Spleen (tissue), 11 donors: ENCODE measurements at regions not wholly inside any gene's neighbourhood (a gene's known extent, or its start where the extent isn't known, plus 50 kb on each side); places are given as distances from the start of the nearest gene placed in this dataset.
A peak's percentile ranks its signal among the peaks of the same experiment; 100 is the strongest.

Experiments
- DNase-seq: peaks from one replicate; pipeline ENCODE4 v3.0.0-alpha.2; 2020
- H3K27ac ChIP-seq, 8 donors: fragments of 200-600 bp; sonication (generic) in 7 of 8; 1 replicate in 4 of 8; 2 replicates in 4 of 8; pipeline versions ENCODE4 v1.5.0 to v1.8.0; 2016 to 2021; ENCODE audit warnings: inconsistent platforms in 4 of 8, mild to moderate bottlenecking in 4 of 8, moderate library complexity in 1 of 8
- H3K27me3 ChIP-seq, 7 donors: fragments of 200-600 bp; sonication (generic) in 6 of 7; replicated peaks in 1 of 7; 1 replicate in 4 of 7; 2 replicates in 3 of 7; pipeline versions ENCODE4 v1.5.0 to v1.8.0; 2016 to 2021; ENCODE audit warnings: inconsistent platforms in 3 of 7, mild to moderate bottlenecking in 1 of 7
- H3K36me3 ChIP-seq, 6 donors: fragments of 200-600 bp; sonication (generic) in 5 of 6; 1 replicate in 4 of 6; 2 replicates in 2 of 6; pipeline versions ENCODE4 v1.5.0 to v1.8.0; 2016 to 2021; ENCODE audit warnings: inconsistent platforms in 2 of 6
- H3K4me1 ChIP-seq, 6 donors: fragments of 200-600 bp; sonication (generic) in 5 of 6; 1 replicate in 3 of 6; 2 replicates in 3 of 6; pipeline versions ENCODE4 v1.5.0 to v1.8.0; 2016 to 2021; ENCODE audit warnings: inconsistent platforms in 3 of 6
- H3K4me3 ChIP-seq, 8 donors: fragments of 200-600 bp; sonication (generic) in 7 of 8; 1 replicate in 4 of 8; 2 replicates in 4 of 8; pipeline versions ENCODE4 v1.5.0 to v1.8.0; 2016 to 2021; ENCODE audit warnings: inconsistent platforms in 4 of 8, mild to moderate bottlenecking in 4 of 8, moderate library complexity in 2 of 8
- H3K9me3 ChIP-seq, 8 donors: fragments of 200-600 bp; sonication (generic) in 7 of 8; 1 replicate in 4 of 8; 2 replicates in 4 of 8; pipeline versions ENCODE4 v1.5.0 to v1.8.0; 2016 to 2021; ENCODE audit warnings: inconsistent platforms in 4 of 8
- POLR2A ChIP-seq, 3 donors: fragments of 450-650 bp; IDR thresholded peaks; one replicate each; pipeline ENCODE4 v1.5.1; 2017; ENCODE audit warnings: antibody characterized with exemption in 3 of 3, mild to moderate bottlenecking in 1 of 3
- POLR2AphosphoS5 ChIP-seq, 3 donors: sonication (generic); formaldehyde crosslinking; IDR thresholded peaks; one replicate each; pipeline ENCODE4 v1.5.1; 2017; ENCODE audit warnings: antibody characterized with exemption in 3 of 3
- WGBS, 5 donors: extraction: QIAGEN DNeasy Blood & Tissue Kit in 3 of 5; methylation state at CpG; one replicate each; pipeline versions ENCODE4 v1.1.5 to v1.1.7; 2013 to 2018; 5-methylcytosine and 5-hydroxymethylcytosine counted together
- intact Hi-C: fragments of 100-400 bp; cut with DNase I; formaldehyde crosslinking; loops from one replicate; pipeline ENCODE4 v1.15.0; 2023; ENCODE audit warnings: low total_unique reads
- TF ChIP-seq, protein P1 (sequence below), 11 experiments: fragments of 200-600 bp in 7 of 11; fragments of 450-650 bp in 4 of 11; sonication (generic) in 4 of 11; IDR thresholded peaks in 8 of 11; conservative IDR thresholded peaks in 3 of 11; 1 replicate in 7 of 11; 2 replicates in 4 of 11; pipeline versions ENCODE4 v1.4.0 to v1.8.0; 2016 to 2021; ENCODE audit warnings: antibody characterized with exemption in 11 of 11, inconsistent platforms in 4 of 11, mild to moderate bottlenecking in 1 of 11
- donor health status: healthy with polysubstance abuse.
- donor health status: DM: no; HTN: no; CAD: no; lungs with moderate emphysema.
- donor health status: DM: no; HTN: no; CAD: no.
- donor health status: Bipolar disorder and iron deficiency.
- donor health status: healthy.
- donor health status: DM: no; HTN: no; CAD: no.
- donor health status: DM: yes; HTN: yes; CAD: no.

DNA sequence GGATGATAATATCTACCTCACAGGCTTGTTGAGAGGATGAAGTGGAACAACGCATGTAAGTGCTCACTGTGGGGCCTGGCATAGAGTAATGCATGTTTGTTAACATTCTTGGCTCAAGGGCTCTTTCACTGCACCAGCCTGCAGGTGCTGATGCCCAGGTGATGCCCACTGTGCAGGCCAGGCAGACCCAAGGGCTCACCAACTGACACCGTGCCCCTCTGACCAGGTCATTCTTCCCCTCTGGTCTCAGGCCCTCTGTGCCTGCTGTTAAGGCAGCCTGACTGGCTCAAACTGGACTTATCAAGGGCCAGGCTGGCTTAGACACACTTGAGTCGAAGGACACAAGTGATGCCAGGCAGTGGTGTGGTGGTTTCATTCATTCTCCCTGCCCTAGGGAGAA lies 90.5 kb downstream of the PJA1 start:
- H3K27ac ChIP-seq = no peak overlapping the region
- TF ChIP-seq POLR2A (IDR thresholded peaks at IDR 0.05) (no peak), POLR2AphosphoS5 (IDR thresholded peaks at IDR 0.05) (no peak)
- TF ChIP-seq, protein P1, sequence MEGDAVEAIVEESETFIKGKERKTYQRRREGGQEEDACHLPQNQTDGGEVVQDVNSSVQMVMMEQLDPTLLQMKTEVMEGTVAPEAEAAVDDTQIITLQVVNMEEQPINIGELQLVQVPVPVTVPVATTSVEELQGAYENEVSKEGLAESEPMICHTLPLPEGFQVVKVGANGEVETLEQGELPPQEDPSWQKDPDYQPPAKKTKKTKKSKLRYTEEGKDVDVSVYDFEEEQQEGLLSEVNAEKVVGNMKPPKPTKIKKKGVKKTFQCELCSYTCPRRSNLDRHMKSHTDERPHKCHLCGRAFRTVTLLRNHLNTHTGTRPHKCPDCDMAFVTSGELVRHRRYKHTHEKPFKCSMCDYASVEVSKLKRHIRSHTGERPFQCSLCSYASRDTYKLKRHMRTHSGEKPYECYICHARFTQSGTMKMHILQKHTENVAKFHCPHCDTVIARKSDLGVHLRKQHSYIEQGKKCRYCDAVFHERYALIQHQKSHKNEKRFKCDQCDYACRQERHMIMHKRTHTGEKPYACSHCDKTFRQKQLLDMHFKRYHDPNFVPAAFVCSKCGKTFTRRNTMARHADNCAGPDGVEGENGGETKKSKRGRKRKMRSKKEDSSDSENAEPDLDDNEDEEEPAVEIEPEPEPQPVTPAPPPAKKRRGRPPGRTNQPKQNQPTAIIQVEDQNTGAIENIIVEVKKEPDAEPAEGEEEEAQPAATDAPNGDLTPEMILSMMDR (IDR thresholded peaks at IDR 0.05 in 8 of 11, conservative IDR thresholded peaks at IDR 0.05 in 3 of 11) = no peak
- DNase-seq = peak; percentile 42

GRCh38 chrX:69073721-69074120 lies 91.5 kb downstream of the PJA1 start:
- 53 to 92% (median 82%) methylated on average over 2 to 3 of the region's 3 CpGs for WGBS, 5 donors
- intact Hi-C loops = no loop called here
- H3K27ac ChIP-seq = no peak overlapping the region
- no peaks in the 10 kb centered on the region for H3K9me3 ChIP-seq
- TF ChIP-seq POLR2AphosphoS5 (IDR thresholded peaks at IDR 0.05) (no peak), POLR2A (IDR thresholded peaks at IDR 0.05) (no peak)
- TF ChIP-seq, protein P1 (IDR thresholded peaks at IDR 0.05 in 8 of 11, conservative IDR thresholded peaks at IDR 0.05 in 3 of 11) = no peak
- H3K4me3 ChIP-seq = no peak overlapping the region
- H3K36me3 ChIP-seq = no peaks in the 10 kb centered on the region
- no peaks in the 10 kb centered on the region for H3K4me1 ChIP-seq
- peak; percentile 42 for DNase-seq
- H3K27me3 ChIP-seq = no peaks in the 10 kb centered on the region

More for the DNA sequence above, 90.5 kb downstream of the PJA1 start:
- Histone ChIP-seq H3K27me3 (no peaks in the 10 kb centered on the region), H3K4me1 (no peaks in the 10 kb centered on the region), H3K9me3 (no peaks in the 10 kb centered on the region), H3K4me3 (no peak overlapping the region), H3K36me3 (no peaks in the 10 kb centered on the region)
- 62 to 89% (median 82%) methylated on average over 2 to 3 of the region's 3 CpGs for WGBS, 5 donors
- intact Hi-C loops = no loop called here

- no peaks in the 10 kb centered on the region for H3K4me1 ChIP-seq
- H3K9me3 ChIP-seq = no peaks in the 10 kb centered on the region
- DNase-seq = peak; percentile 59
- TF ChIP-seq POLR2A (IDR thresholded peaks at IDR 0.05) = no peak
- TF ChIP-seq POLR2AphosphoS5 (IDR thresholded peaks at IDR 0.05) = no peak
- TF ChIP-seq, protein P1 (IDR thresholded peaks at IDR 0.05 in 8 of 11, conservative IDR thresholded peaks at IDR 0.05 in 3 of 11) = no peak
- H3K4me3 ChIP-seq = no peak overlapping the region
- no peak overlapping the region for H3K27ac ChIP-seq
- H3K36me3 ChIP-seq = no peaks in the 10 kb centered on the region
- 60 to 94% (median 82%) methylated on average over 2 to 4 of the region's 4 CpGs for WGBS, 5 donors
- no peaks in the 10 kb centered on the region for H3K27me3 ChIP-seq
- intact Hi-C loops = no loop called here
Measured at GRCh38 chrX:69073241-69073640, 92.0 kb downstream of the PJA1 start.

GRCh38 chrX:69072486-69073006 lies 92.7 kb downstream of the PJA1 start:
- peak; percentile 36 for DNase-seq
- H3K9me3 ChIP-seq = no peaks in the 10 kb centered on the region
- intact Hi-C loops = no loop called here

More at GRCh38 chrX:69072486-69073006, 92.7 kb downstream of the PJA1 start:
- Histone ChIP-seq H3K36me3 (no peaks in the 10 kb centered on the region), H3K27ac (no peak overlapping the region), H3K4me3 (no peak overlapping the region), H3K4me1 (no peaks in the 10 kb centered on the region), H3K27me3 (no peaks in the 10 kb centered on the region)
- 48 to 88% (median 57%) methylated on average over 6 of the region's 6 CpGs for WGBS, 5 donors
- TF ChIP-seq POLR2AphosphoS5 (IDR thresholded peaks at IDR 0.05) (no peak), POLR2A (IDR thresholded peaks at IDR 0.05) (no peak)
- TF ChIP-seq, protein P1 (IDR thresholded peaks at IDR 0.05 in 8 of 11, conservative IDR thresholded peaks at IDR 0.05 in 3 of 11) = no peak
